AG08396 (cell line): ENCODE measurements at regions not wholly inside any gene's neighbourhood (a gene's known extent, or its start where the extent isn't known, plus 50 kb on each side); places are given as distances from the start of the nearest gene placed in this dataset.

Experiments
- DNase-seq: peaks from one replicate; pipeline ENCODE4 v3.0.0; 2012; ENCODE audit warnings: low spot score, mixed read lengths

- DNase-seq, result peak; percentile 61
These were observed 54.9 kb upstream of the SACS start for GRCh38 chr13:23488442-23488841.

GRCh38 chr13:23496255-23496654, 62.8 kb upstream of the SACS start:
- DNase-seq, result no peak

DNA sequence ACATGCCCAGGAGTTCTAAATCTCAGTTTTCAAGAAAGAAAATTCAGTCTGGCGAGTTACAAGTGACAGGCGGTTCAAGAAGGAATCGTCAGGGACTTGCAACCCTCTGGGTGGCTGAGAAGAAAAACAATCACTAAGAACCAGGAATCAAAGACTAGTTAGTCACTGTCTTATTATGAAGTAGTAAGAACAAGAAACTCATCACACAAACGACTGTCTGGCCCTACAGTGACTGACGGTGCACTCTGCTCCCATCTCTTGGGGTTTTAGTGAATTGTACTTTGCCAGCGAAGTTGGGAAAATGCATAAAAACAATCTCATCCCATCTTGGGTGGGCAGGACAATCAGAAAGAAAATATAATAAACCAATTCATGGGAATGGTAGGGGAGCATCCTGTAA, 63.7 kb upstream of the SACS start:
- DNase-seq, result no peak

DNA sequence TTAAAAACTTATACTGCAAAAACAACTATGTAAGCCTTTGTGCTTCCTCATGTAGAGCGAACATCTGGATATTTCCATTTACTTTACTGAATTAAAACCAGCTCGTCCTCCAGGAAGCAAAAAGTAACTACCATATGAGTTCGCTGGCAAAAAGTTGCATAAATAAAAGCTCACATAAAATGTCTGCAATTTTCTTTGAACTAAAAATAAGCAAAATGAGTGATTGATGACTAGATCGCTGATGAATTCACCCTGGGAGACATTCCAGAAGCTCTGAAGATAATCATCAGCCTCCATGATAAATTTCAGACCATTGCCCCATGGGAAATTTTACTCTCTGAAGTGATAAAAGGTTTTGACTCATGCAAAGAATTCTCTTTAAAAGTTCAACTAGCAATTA, 67.3 kb upstream of the SACS start:
- DNase-seq, result peak; percentile 66

GRCh38 chr13:23504180-23504579, 66.0 kb upstream of the TNFRSF19 start:
- DNase-seq, result no peak

DNA sequence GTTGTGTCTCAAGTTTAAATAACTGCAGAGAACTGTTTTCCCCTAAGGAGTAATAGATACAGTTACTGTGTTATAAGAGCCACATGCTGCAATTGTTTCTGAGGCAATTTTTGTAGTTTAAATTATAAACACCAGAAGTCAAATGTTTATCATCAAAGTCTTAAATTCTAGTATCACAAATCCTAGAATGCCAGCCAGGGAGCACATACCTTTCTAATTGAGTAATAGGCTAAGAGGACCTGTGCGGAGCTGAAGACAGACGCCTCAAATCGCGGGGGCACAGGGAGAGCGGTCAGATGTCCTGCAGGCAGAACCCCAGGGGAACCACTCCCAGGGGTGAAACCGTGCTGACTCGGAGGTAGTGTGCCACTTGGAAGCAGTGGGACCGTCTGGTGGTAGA, 65.2 kb upstream of the TNFRSF19 start:
- peak; percentile 14 for DNase-seq

DNA sequence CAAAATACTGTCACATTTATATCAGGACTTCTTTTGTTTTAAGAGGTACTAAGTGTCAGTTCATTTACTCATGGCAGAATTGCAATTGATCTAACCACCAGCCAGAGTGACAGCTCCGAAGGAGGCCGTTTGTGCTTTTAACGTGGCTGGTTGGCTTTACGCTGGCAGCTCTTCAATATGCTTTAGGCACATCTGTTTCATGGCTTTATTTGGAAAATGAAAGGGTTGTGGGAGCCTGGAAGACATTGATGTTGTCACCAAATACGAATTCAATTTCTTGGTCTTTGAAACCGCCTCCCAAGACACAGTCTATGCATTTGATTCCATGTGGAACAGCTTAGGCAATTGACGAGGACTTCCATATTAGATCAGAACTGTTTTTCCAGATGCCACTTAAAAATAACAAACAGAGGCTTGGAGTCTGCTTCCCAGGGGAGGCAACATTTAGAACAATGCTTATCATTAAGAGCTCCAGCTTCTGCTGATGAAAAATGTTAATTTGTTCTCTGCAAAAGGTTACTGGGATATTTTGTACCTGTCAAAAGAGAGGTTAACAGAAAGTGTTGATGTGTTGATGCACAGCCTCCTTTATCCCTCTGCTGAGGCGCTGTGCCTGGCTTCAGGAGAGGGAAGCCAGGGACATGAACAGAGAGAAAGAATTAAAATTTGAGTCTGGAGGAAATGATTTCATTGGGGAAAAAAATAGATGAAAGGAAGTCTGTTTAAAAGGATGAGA, 64.0 kb upstream of the TNFRSF19 start:
- no peak for DNase-seq

DNA sequence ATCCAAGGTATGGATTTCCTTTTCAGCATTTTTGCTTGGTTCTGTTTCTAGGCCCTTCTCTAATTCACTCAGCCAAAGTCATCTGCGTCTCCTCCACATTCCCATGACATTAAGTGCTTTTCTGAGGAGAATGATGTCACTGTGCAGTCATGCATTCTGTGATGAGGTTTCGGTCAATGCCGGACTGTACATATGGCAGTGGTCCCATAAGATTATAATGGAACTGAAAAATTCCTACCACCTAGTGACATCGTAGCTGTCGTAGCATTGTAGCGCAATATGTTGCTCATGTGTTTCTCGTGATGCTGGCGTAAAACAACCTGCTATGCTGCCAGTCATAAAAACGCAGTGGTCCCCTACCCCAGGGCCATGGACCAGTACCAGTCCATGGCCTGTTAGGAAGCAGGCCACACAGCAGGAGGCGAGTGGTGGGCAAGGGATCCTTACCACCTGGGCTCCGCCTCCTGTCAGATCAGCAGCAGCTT, 63.4 kb upstream of the TNFRSF19 start:
- peak; percentile 36 for DNase-seq

GRCh38 chr13:23509781-23510543, 60.2 kb upstream of the TNFRSF19 start:
- peak; percentile 46 for DNase-seq

DNA sequence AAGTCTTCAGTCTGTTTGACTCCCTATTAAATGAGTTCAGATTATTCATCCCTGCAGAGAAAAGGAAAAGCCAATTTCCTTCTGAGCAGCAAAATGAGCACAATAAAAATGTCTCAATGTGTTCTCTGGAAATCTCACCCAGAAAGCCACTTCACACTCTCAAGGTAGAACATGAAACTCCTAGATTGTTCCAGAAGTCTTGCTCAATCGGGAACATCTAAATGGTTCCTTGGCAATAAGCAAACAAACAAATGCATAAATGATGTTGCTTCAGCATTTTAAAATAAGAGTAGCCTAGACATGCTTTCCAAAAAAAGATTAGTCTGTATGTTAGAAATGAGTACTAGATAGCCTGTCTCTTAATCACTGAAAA, 59.7 kb upstream of the TNFRSF19 start:
- DNase-seq, result no peak

DNA sequence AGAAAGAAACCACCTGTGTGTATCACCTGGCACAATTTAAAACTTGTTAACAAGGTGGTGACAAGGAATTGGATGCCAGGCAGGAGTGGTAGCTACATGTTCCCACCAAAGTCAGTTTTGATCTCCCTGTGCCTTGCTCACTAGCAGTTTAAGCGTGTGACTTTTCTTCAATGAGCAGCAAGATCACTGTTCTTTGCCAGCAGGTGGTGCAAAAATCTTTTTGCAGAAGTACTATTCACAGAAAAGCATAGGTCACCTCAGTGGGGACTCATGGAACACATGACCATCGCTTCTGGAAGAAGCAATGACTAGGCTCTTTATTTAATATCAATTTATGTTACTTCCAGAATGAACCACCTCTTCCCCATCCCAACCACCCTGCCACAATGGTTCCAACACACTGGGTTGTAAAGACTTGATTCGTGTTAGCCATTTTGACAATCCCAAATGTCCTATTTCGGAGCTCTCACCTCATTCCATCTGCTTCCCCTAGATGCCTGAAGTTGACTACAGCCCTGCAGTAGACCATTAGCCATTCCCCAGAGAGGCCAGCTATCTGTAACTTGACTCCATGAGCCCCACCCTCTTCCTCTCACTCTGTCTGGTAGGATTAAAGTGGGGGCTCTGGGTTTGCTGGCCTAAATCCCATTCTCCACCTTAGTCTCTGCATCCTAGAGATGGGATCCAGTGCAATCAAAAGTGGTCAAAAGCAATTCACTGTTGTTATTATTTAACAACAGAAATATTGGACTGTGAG, 59.1 kb upstream of the TNFRSF19 start:
- no peak for DNase-seq

DNA sequence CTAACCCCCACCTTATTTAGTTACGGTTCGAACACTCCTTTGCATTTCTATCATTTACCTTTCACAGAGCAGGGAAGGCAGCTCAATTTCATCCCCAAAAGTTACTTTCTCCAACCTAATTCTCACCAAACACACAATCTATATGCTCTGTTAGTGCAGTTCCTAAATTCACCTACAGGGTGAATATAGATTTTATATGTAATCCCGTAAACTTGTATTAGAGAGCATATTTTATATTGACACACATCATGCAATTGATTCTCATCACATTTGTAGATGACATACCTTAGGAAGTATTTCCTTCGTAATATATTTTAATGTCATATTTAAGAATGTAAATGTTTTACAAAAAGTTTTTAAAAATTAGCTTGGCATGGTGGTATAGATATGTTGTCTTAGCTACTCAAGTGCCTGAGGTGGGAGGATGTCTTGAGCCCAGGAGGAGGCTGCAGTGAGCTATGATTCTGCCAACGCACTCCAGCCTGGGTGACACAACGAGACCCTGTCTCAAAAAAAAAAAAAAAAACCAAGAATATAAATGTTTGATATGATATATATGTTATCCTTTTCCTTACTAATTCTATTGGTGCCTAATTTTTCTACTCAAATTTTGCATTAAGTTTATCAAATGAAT, 57.3 kb upstream of the TNFRSF19 start:
- no peak for DNase-seq

GRCh38 chr13:23513455-23513854, 56.8 kb upstream of the TNFRSF19 start:
- DNase-seq, result no peak

DNA sequence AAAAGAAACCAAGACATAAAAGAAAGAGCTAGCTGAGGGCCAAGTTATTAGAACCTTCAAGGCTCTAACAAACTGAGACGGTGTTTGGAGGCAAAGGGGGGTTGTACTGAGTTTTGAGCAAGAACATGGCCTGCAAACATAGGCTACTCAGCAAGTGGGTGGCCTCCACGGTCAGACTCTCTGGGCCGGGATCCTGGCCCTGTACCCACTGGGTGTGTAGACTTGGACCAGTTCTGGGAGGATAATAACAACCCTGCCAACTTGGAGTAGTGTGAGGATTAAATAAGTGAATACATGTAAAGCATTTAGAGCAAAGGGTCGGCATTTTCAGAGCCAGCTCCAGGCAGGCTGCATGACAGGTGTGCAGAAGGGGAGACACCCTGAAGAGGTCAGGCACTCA, 56.1 kb upstream of the TNFRSF19 start:
- no peak for DNase-seq

DNA sequence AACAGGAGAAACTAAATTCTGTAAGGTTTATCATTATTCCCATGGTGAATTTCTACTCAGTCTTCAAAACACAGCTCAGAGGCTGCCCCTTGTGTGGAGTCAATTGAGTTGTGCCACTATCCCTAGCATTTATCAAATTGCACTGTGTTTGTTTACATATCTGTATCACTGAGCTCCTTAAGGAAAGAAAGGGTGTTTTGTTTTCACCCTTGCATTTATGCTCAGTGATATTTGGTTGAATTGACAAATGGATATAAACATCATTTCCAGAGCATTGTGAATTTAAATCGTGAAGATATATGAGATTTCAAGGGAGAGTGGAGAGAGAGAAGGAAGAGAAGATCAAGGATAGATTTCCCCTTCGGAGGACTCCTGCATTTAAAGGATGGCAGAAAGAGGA, 55.1 kb upstream of the TNFRSF19 start:
- DNase-seq, result no peak

DNA sequence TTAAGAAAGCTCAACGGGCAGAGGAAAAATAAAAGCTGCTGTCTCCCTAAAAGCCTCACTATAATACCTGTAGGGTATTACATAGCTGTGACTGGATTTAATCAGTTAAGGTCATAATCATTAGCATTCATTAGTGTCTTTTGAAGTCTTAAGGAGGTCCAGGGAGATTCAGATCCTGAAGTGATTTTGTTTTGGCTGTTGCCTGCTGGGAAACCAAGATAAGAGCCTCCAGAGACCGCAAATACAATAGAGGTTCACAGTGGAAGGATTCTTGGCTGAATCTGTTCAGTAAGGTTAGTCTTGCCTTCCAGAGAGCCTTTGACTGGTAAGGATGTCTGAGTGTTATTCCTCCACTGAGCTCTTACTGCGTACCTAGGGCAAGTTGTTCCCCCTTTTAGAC, 54.0 kb upstream of the TNFRSF19 start:
- DNase-seq, result no peak

- DNase-seq, result no peak
These were observed 53.5 kb upstream of the TNFRSF19 start for GRCh38 chr13:23516702-23517101.

- DNase-seq, result no peak
These were observed 52.0 kb upstream of the TNFRSF19 start for GRCh38 chr13:23518231-23518630.
